Neural crest cell (in vitro differentiated cells): ENCODE measurements at regions not wholly inside any gene's neighbourhood (a gene's known extent, or its start where the extent isn't known, plus 50 kb on each side); places are given as distances from the start of the nearest gene placed in this dataset.
"Not testable (repeated sequence)": the region's sequence is repeated elsewhere in the genome, so short reads cannot be mapped to it uniquely, and the experiment has no call there.

Experiments
- DNase-seq: peaks from one replicate; pipeline ENCODE4 v3.0.0; 2021; ENCODE audit warnings: low read depth, mixed read lengths, low spot score
- H3K27ac Mint-ChIP-seq: one replicate; pipeline ENCODE4 v1.8.0; 2021; ENCODE audit warnings: mild to moderate bottlenecking, mixed read lengths; ENCODE audit not compliant: unreplicated experiment
- H3K27me3 Mint-ChIP-seq: 2 replicates; pipeline ENCODE4 v1.8.0; 2021; ENCODE audit warnings: low read depth, mild to moderate bottlenecking, mixed read lengths
- H3K36me3 Mint-ChIP-seq: 2 replicates; pipeline ENCODE4 v1.8.0; 2021; ENCODE audit warnings: low read depth, mild to moderate bottlenecking, mixed read lengths
- H3K4me1 Mint-ChIP-seq: 2 replicates; pipeline ENCODE4 v1.8.0; 2021; ENCODE audit warnings: mixed read lengths
- H3K4me3 Mint-ChIP-seq: one replicate; pipeline ENCODE4 v1.8.0; 2021; ENCODE audit warnings: mild to moderate bottlenecking, mixed read lengths
- H3K9me3 Mint-ChIP-seq: 2 replicates; pipeline ENCODE4 v1.8.0; 2021; ENCODE audit warnings: mixed read lengths
- TF ChIP-seq, protein P1 (sequence below): fragments of 200-600 bp; sonication (generic); conservative IDR thresholded peaks from 2 replicates; pipeline ENCODE4 v1.5.0; 2021; ENCODE audit warnings: antibody characterized with exemption, mild to moderate bottlenecking

DNA sequence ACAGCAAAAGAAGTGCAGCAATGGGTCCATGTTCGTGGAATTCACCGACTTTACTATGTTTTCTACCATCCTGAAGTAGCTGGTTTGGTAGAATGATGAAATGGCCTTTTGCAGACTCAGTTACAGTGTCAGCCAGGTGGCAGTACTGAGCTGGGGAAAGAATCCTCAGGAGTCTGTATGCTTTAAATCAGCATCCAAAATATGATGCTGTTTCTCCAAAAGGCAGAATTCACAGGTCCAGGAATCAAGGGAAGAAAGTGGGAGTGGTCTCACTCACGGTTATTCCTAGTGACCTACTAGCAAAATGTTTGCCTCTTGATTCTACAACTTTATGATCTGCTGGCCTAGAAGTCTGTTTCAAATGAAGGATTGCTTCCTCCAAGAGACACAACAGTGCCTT is 287.1 kb downstream of the SPATA31A6 start:
- H3K4me1 Mint-ChIP-seq, H3K9me3 Mint-ChIP-seq, H3K4me3 Mint-ChIP-seq, DNase-seq, H3K36me3 Mint-ChIP-seq, H3K27me3 Mint-ChIP-seq, H3K27ac Mint-ChIP-seq: not testable (repeated sequence)
- TF ChIP-seq, protein P1, sequence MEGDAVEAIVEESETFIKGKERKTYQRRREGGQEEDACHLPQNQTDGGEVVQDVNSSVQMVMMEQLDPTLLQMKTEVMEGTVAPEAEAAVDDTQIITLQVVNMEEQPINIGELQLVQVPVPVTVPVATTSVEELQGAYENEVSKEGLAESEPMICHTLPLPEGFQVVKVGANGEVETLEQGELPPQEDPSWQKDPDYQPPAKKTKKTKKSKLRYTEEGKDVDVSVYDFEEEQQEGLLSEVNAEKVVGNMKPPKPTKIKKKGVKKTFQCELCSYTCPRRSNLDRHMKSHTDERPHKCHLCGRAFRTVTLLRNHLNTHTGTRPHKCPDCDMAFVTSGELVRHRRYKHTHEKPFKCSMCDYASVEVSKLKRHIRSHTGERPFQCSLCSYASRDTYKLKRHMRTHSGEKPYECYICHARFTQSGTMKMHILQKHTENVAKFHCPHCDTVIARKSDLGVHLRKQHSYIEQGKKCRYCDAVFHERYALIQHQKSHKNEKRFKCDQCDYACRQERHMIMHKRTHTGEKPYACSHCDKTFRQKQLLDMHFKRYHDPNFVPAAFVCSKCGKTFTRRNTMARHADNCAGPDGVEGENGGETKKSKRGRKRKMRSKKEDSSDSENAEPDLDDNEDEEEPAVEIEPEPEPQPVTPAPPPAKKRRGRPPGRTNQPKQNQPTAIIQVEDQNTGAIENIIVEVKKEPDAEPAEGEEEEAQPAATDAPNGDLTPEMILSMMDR = peak; percentile 54

- not testable (repeated sequence) for H3K27ac Mint-ChIP-seq, H3K36me3 Mint-ChIP-seq, H3K27me3 Mint-ChIP-seq, H3K9me3 Mint-ChIP-seq, H3K4me3 Mint-ChIP-seq, DNase-seq, H3K4me1 Mint-ChIP-seq
Measured at GRCh38 chr9:42490989-42491388, 307.5 kb downstream of the SPATA31A6 start.

- not testable (repeated sequence) for H3K4me3 Mint-ChIP-seq, H3K4me1 Mint-ChIP-seq, H3K27ac Mint-ChIP-seq, H3K36me3 Mint-ChIP-seq, DNase-seq, H3K9me3 Mint-ChIP-seq
- peaks cover 21% of the 10 kb centered on the region for H3K27me3 Mint-ChIP-seq
Measured at GRCh38 chr9:42502620-42503264, 319.3 kb downstream of the SPATA31A6 start.

DNA sequence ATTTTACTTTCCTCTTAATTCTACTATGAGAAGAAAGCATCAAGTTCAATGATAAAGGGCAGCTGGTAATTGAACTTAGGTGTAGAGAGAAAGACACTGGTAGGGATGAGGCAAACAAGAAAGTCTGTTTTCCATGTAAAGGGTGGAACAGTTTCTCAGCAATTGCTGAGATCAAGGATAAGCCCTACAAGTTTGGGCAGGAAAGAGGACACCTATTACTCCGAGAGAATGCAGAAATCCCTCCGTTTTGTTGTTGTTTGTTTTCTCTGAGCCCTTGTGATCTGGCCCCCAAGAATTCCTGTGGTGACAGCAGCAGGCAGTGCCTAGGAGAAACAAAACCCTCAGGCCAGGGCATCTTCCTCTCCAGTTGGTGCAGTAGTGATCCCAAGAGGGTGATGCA is 324.7 kb downstream of the SPATA31A6 start:
- not testable (repeated sequence) for H3K9me3 Mint-ChIP-seq, H3K4me1 Mint-ChIP-seq, H3K27ac Mint-ChIP-seq, DNase-seq, H3K4me3 Mint-ChIP-seq, H3K36me3 Mint-ChIP-seq
- H3K27me3 Mint-ChIP-seq = peaks cover 12% of the 10 kb centered on the region

DNA sequence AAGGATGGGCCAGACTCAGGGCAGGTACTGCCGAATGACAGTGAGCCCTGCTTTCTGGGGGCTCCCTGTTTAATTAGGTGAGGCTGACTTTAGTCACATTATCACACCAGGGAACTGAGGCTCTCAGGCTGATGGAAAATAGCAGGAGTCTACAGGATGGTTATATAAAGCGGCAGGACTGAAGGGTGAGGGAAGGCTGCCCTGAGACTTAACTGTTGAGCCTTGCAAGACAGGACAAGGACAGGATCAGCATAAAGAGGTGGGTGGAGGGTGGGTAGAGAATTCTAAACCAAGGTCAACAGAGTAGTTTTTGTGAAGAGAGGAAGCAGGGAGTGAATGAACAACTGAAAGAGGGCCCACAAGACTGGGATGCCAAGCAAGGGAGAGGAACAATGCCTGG is 330.1 kb downstream of the SPATA31A6 start:
- H3K4me1 Mint-ChIP-seq, H3K27me3 Mint-ChIP-seq, H3K9me3 Mint-ChIP-seq, DNase-seq, H3K36me3 Mint-ChIP-seq, H3K27ac Mint-ChIP-seq, H3K4me3 Mint-ChIP-seq: not testable (repeated sequence)

DNA sequence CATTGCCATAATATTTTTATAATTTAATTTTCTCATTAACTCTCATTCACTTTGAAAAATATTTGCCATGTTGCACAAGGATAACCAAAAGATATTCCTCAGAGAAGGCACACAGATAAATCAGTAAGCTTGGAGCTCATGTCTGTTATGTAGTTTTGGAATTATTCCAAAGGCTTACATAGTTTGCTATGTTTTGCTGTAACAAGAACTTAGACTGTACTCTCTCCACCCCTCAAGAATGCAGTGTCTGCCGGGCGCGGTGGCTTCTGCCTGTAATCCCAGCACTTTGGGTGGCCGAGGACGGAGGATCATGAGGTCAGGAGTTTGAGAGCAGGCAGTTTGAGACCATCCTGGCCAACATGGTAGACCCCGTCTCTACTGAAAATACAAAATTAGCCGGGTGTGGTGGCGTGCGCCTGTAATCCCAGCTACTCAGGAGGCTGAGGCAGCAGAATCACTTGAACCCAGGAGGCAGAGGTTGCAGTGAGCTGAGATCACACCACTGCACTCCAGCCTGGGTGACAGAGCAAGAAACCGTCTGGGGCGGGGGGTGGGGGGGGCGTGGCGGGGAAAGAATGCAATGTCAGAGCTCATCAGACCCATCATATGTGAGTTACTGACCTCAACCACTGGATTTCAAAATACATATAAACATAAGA is 351.0 kb downstream of the SPATA31A6 start:
- H3K27ac Mint-ChIP-seq, H3K4me3 Mint-ChIP-seq: not testable (repeated sequence)

GRCh38 chr9:42534984-42535325 is 351.5 kb downstream of the SPATA31A6 start:
- peak; percentile 4 for DNase-seq
- H3K27ac Mint-ChIP-seq = not testable (repeated sequence)
- TF ChIP-seq, protein P1 = peak; percentile 29

More for the DNA sequence above, 351.0 kb downstream of the SPATA31A6 start:
- not testable (repeated sequence) for H3K9me3 Mint-ChIP-seq, DNase-seq, H3K4me1 Mint-ChIP-seq, H3K36me3 Mint-ChIP-seq, H3K27me3 Mint-ChIP-seq

GRCh38 chr9:42550789-42551357 is 367.4 kb downstream of the SPATA31A6 start:
- TF ChIP-seq, protein P1 = peak; percentile 51
- not testable (repeated sequence) for H3K27me3 Mint-ChIP-seq, H3K4me3 Mint-ChIP-seq, H3K9me3 Mint-ChIP-seq, H3K36me3 Mint-ChIP-seq, H3K4me1 Mint-ChIP-seq, H3K27ac Mint-ChIP-seq
- DNase-seq = peak; percentile 6

More at GRCh38 chr9:42534984-42535325, 351.5 kb downstream of the SPATA31A6 start:
- not testable (repeated sequence) for H3K4me1 Mint-ChIP-seq, H3K27me3 Mint-ChIP-seq, H3K36me3 Mint-ChIP-seq, H3K9me3 Mint-ChIP-seq, H3K4me3 Mint-ChIP-seq

DNA sequence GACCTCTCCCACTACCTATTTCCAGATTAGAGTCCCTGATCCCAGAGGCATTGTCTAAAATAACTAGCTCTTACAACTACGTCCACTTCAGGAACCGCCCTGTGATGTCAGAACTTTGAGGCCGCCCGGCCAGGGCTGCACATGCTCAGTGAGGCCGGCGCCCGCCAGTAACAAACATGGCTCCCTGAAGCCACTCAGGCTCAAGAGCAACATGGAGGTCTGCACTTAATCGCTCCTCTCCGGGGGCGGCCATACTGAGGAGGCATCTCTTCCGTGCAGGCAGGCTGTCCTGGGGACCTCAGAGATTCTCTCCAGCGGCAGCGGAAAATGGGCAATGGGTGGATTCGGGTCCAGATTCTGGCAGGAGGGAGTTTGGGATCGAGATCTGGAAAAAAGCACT is 385.1 kb downstream of the SPATA31A6 start:
- not testable (repeated sequence) for H3K9me3 Mint-ChIP-seq, H3K4me3 Mint-ChIP-seq, DNase-seq, H3K27ac Mint-ChIP-seq, H3K36me3 Mint-ChIP-seq, H3K27me3 Mint-ChIP-seq, H3K4me1 Mint-ChIP-seq

GRCh38 chr9:42568942-42569556 is 385.6 kb downstream of the SPATA31A6 start:
- not testable (repeated sequence) for H3K36me3 Mint-ChIP-seq, DNase-seq, H3K27me3 Mint-ChIP-seq, H3K4me3 Mint-ChIP-seq, H3K9me3 Mint-ChIP-seq, H3K4me1 Mint-ChIP-seq, H3K27ac Mint-ChIP-seq
